Liver (tissue), 3 donors: ENCODE measurements at regions not wholly inside any gene's neighbourhood (a gene's known extent, or its start where the extent isn't known, plus 50 kb on each side); places are given as distances from the start of the nearest gene placed in this dataset.

Source experiments
- EGR1 ChIP-seq, 2 donors: IDR thresholded peaks; 2 replicates each; pipeline ENCODE4 v1.6.1; 2016 to 2018; ENCODE audit warnings: antibody characterized with exemption in 2 of 2, low read depth in 2 of 2
- FOXA1 ChIP-seq: IDR thresholded peaks from 2 replicates; pipeline ENCODE4 v1.6.1; 2016; ENCODE audit warnings: antibody characterized with exemption
- GABPA ChIP-seq, 2 donors: IDR thresholded peaks in 1 of 2; conservative IDR thresholded peaks in 1 of 2; 2 replicates each; pipeline ENCODE4 v1.6.1; 2016; ENCODE audit warnings: antibody characterized with exemption in 2 of 2, mild to moderate bottlenecking in 1 of 2, moderate library complexity in 1 of 2
- JUND ChIP-seq, 2 donors: IDR thresholded peaks; 2 replicates each; pipeline ENCODE4 v1.6.1; 2016; ENCODE audit warnings: antibody characterized with exemption in 2 of 2
- RAD21 ChIP-seq, 2 donors: IDR thresholded peaks; 2 replicates each; pipeline ENCODE4 v1.6.1; 2016; ENCODE audit warnings: antibody characterized with exemption in 2 of 2, mild to moderate bottlenecking in 2 of 2
- RXRA ChIP-seq, 2 donors: IDR thresholded peaks; 2 replicates each; pipeline ENCODE4 v1.6.1; 2017 to 2018; ENCODE audit warnings: antibody characterized with exemption in 2 of 2, mild to moderate bottlenecking in 1 of 2
- SP1 ChIP-seq: IDR thresholded peaks from 2 replicates; pipeline ENCODE4 v1.6.1; 2018; ENCODE audit warnings: antibody characterized with exemption, mild to moderate bottlenecking
- TAF1 ChIP-seq: conservative IDR thresholded peaks from 2 replicates; pipeline ENCODE4 v1.6.1; 2016; ENCODE audit warnings: antibody characterized with exemption, mild to moderate bottlenecking
- YY1 ChIP-seq: IDR thresholded peaks from 2 replicates; pipeline ENCODE4 v1.6.1; 2016; ENCODE audit warnings: antibody characterized with exemption, mild to moderate bottlenecking
- TF ChIP-seq, protein P1 (sequence below): fragments of 150-350 bp; IDR thresholded peaks from 2 replicates; pipeline ENCODE4 v1.5.1; 2017; ENCODE audit warnings: improper control_type of control experiment, low read depth, low read length; ENCODE audit not compliant: missing input control
- TF ChIP-seq, protein P2 (sequence below): IDR thresholded peaks from 2 replicates; pipeline ENCODE4 v1.6.1; 2016; ENCODE audit warnings: antibody characterized with exemption
- TF ChIP-seq, protein P3 (sequence below): IDR thresholded peaks from 2 replicates; pipeline ENCODE4 v1.6.1; 2016; ENCODE audit warnings: antibody characterized with exemption, mild to moderate bottlenecking
- TF ChIP-seq, protein P4 (sequence below): IDR thresholded peaks from 2 replicates; pipeline ENCODE4 v1.6.1; 2016; ENCODE audit warnings: antibody characterized with exemption
- TF ChIP-seq, protein P5 (sequence below): IDR thresholded peaks from 2 replicates; pipeline ENCODE4 v1.6.1; 2016; ENCODE audit warnings: antibody characterized with exemption
- donor health status: healthy.
- donor health status: healthy.

DNA sequence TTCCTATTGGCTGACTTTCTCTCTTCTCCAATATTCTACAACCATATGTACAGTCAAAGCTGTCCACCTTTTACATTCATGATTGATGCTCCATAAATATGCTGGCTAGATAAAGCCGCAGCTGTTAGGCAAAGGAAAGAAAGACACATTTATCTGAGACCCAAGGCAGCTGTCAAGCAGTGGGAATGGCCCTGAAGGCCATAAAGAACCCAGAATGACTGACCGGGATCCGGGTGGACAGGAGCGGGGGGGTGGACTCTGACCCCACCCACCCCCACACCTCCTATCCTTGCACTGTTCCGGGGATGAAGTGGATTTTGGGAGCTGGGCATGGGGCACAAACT lies 116.4 kb downstream of the RTP5 start:
- TF ChIP-seq TAF1 = no peak
- TF ChIP-seq, protein P1, sequence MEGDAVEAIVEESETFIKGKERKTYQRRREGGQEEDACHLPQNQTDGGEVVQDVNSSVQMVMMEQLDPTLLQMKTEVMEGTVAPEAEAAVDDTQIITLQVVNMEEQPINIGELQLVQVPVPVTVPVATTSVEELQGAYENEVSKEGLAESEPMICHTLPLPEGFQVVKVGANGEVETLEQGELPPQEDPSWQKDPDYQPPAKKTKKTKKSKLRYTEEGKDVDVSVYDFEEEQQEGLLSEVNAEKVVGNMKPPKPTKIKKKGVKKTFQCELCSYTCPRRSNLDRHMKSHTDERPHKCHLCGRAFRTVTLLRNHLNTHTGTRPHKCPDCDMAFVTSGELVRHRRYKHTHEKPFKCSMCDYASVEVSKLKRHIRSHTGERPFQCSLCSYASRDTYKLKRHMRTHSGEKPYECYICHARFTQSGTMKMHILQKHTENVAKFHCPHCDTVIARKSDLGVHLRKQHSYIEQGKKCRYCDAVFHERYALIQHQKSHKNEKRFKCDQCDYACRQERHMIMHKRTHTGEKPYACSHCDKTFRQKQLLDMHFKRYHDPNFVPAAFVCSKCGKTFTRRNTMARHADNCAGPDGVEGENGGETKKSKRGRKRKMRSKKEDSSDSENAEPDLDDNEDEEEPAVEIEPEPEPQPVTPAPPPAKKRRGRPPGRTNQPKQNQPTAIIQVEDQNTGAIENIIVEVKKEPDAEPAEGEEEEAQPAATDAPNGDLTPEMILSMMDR = no peak
- no peak for TF ChIP-seq EGR1 (IDR thresholded peaks at IDR 0.05; ENCODE audit: low read depth in 2 of 2)
- TF ChIP-seq RAD21 (IDR thresholded peaks at IDR 0.05) = no peak
- no peak for TF ChIP-seq SP1
- no peak for TF ChIP-seq YY1
- TF ChIP-seq, protein P2, sequence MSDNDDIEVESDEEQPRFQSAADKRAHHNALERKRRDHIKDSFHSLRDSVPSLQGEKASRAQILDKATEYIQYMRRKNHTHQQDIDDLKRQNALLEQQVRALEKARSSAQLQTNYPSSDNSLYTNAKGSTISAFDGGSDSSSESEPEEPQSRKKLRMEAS = no peak
- TF ChIP-seq, protein P3, sequence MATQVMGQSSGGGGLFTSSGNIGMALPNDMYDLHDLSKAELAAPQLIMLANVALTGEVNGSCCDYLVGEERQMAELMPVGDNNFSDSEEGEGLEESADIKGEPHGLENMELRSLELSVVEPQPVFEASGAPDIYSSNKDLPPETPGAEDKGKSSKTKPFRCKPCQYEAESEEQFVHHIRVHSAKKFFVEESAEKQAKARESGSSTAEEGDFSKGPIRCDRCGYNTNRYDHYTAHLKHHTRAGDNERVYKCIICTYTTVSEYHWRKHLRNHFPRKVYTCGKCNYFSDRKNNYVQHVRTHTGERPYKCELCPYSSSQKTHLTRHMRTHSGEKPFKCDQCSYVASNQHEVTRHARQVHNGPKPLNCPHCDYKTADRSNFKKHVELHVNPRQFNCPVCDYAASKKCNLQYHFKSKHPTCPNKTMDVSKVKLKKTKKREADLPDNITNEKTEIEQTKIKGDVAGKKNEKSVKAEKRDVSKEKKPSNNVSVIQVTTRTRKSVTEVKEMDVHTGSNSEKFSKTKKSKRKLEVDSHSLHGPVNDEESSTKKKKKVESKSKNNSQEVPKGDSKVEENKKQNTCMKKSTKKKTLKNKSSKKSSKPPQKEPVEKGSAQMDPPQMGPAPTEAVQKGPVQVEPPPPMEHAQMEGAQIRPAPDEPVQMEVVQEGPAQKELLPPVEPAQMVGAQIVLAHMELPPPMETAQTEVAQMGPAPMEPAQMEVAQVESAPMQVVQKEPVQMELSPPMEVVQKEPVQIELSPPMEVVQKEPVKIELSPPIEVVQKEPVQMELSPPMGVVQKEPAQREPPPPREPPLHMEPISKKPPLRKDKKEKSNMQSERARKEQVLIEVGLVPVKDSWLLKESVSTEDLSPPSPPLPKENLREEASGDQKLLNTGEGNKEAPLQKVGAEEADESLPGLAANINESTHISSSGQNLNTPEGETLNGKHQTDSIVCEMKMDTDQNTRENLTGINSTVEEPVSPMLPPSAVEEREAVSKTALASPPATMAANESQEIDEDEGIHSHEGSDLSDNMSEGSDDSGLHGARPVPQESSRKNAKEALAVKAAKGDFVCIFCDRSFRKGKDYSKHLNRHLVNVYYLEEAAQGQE = no peak
- TF ChIP-seq, protein P4, sequence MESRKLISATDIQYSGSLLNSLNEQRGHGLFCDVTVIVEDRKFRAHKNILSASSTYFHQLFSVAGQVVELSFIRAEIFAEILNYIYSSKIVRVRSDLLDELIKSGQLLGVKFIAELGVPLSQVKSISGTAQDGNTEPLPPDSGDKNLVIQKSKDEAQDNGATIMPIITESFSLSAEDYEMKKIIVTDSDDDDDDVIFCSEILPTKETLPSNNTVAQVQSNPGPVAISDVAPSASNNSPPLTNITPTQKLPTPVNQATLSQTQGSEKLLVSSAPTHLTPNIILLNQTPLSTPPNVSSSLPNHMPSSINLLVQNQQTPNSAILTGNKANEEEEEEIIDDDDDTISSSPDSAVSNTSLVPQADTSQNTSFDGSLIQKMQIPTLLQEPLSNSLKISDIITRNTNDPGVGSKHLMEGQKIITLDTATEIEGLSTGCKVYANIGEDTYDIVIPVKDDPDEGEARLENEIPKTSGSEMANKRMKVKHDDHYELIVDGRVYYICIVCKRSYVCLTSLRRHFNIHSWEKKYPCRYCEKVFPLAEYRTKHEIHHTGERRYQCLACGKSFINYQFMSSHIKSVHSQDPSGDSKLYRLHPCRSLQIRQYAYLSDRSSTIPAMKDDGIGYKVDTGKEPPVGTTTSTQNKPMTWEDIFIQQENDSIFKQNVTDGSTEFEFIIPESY = no peak
- TF ChIP-seq, protein P5, sequence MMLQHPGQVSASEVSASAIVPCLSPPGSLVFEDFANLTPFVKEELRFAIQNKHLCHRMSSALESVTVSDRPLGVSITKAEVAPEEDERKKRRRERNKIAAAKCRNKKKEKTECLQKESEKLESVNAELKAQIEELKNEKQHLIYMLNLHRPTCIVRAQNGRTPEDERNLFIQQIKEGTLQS = no peak
- TF ChIP-seq RXRA (IDR thresholded peaks at IDR 0.05) = no peak
- no peak for TF ChIP-seq JUND (IDR thresholded peaks at IDR 0.05)
- no peak for TF ChIP-seq FOXA1
- no peak for TF ChIP-seq GABPA (IDR thresholded peaks at IDR 0.05 in 1 of 2, conservative IDR thresholded peaks at IDR 0.05 in 1 of 2)
